Fibroblast of skin of left biceps (primary cell): ENCODE measurements at regions not wholly inside any gene's neighbourhood (a gene's known extent, or its start where the extent isn't known, plus 50 kb on each side); places are given as distances from the start of the nearest gene placed in this dataset.

Source experiments
- DNase-seq, 2 experiments: peaks; one replicate each; pipeline ENCODE4 v3.0.0-alpha.2; 2013; ENCODE audit warnings: low read depth in 2 of 2

GRCh38 chr16:51035711-51036110, 115.4 kb downstream of the SALL1 start:
- DNase-seq = no peak

- no peak for DNase-seq
Measured at GRCh38 chr16:51035110-51035498, 116.0 kb downstream of the SALL1 start.

GRCh38 chr16:51034481-51035109, 116.5 kb downstream of the SALL1 start:
- DNase-seq = no peak

GRCh38 chr16:51031598-51031997, 119.5 kb downstream of the SALL1 start:
- DNase-seq = no peak

GRCh38 chr16:51030516-51030915, 120.6 kb downstream of the SALL1 start:
- DNase-seq = no peak

GRCh38 chr16:51025588-51026290, 125.3 kb downstream of the SALL1 start:
- no peak for DNase-seq

- no peak for DNase-seq
Measured at GRCh38 chr16:51024703-51025102, 126.4 kb downstream of the SALL1 start.

- no peak for DNase-seq
Measured at GRCh38 chr16:51022955-51023354, 128.1 kb downstream of the SALL1 start.

- DNase-seq = no peak
Measured at GRCh38 chr16:51019617-51020016, 131.5 kb downstream of the SALL1 start.

GRCh38 chr16:51017969-51018368, 133.1 kb downstream of the SALL1 start:
- DNase-seq = no peak

GRCh38 chr16:51012396-51012795, 138.7 kb downstream of the SALL1 start:
- no peak for DNase-seq

- no peak for DNase-seq
Measured at GRCh38 chr16:51010817-51011216, 140.3 kb downstream of the SALL1 start.

- DNase-seq = no peak
Measured at GRCh38 chr16:51009813-51010212, 141.3 kb downstream of the SALL1 start.

- no peak for DNase-seq
Measured at GRCh38 chr16:51009359-51009758, 141.7 kb downstream of the SALL1 start.

- DNase-seq = no peak
Measured at GRCh38 chr16:51008607-51009006, 142.5 kb downstream of the SALL1 start.

GRCh38 chr16:51008037-51008436, 143.0 kb downstream of the SALL1 start:
- no peak for DNase-seq

GRCh38 chr16:51003850-51004566, 147.1 kb downstream of the SALL1 start:
- DNase-seq = no peak

GRCh38 chr16:51002881-51003490, 148.1 kb downstream of the SALL1 start:
- DNase-seq = no peak

GRCh38 chr16:50999181-50999580, 151.9 kb downstream of the SALL1 start:
- no peak for DNase-seq

GRCh38 chr16:50998411-50998810, 152.7 kb downstream of the SALL1 start:
- no peak for DNase-seq

- no peak for DNase-seq
Measured at GRCh38 chr16:50997679-50998078, 153.4 kb downstream of the SALL1 start.

- no peak for DNase-seq
Measured at GRCh38 chr16:50996830-50997186, 154.3 kb downstream of the SALL1 start.
